Effector memory CD8-positive, alpha-beta T cell (primary cell): ENCODE measurements at regions not wholly inside any gene's neighbourhood (a gene's known extent, or its start where the extent isn't known, plus 50 kb on each side); places are given as distances from the start of the nearest gene placed in this dataset.

Experiments used
- ATAC-seq: fragments of 150-1000 bp; cut with Tn5 transposase; replicated peaks from 2 replicates; pipeline ENCODE4 v1.10.0; 2021; ENCODE audit warnings: mild to moderate bottlenecking, moderate library complexity
- DNase-seq, 3 experiments: peaks; one replicate each; pipeline ENCODE4 v3.0.0; 2021
- H3K27ac Mint-ChIP-seq, 2 donors: one replicate each; pipeline ENCODE4 v1.8.0; 2022; ENCODE audit warnings: mild to moderate bottlenecking in 2 of 2, mixed read lengths in 2 of 2, moderate library complexity in 2 of 2
- H3K27me3 Mint-ChIP-seq, 2 donors: one replicate each; pipeline ENCODE4 v1.8.0; 2022; ENCODE audit warnings: mixed read lengths in 2 of 2
- H3K36me3 Mint-ChIP-seq: one replicate; pipeline ENCODE4 v1.8.0; 2022; ENCODE audit warnings: mild to moderate bottlenecking, moderate library complexity, mixed read lengths; ENCODE audit not compliant: insufficient read depth
- H3K4me1 Mint-ChIP-seq, 2 donors: one replicate each; pipeline ENCODE4 v1.8.0; 2022; ENCODE audit warnings: low read depth in 2 of 2, mixed read lengths in 2 of 2
- H3K4me3 Mint-ChIP-seq, 2 donors: one replicate each; pipeline ENCODE4 v1.8.0; 2022; ENCODE audit warnings: mild to moderate bottlenecking in 2 of 2, mixed read lengths in 2 of 2, moderate library complexity in 2 of 2
- H3K9me3 Mint-ChIP-seq, 2 donors: one replicate each; pipeline ENCODE4 v1.8.0; 2022; ENCODE audit warnings: mixed read lengths in 2 of 2

DNA sequence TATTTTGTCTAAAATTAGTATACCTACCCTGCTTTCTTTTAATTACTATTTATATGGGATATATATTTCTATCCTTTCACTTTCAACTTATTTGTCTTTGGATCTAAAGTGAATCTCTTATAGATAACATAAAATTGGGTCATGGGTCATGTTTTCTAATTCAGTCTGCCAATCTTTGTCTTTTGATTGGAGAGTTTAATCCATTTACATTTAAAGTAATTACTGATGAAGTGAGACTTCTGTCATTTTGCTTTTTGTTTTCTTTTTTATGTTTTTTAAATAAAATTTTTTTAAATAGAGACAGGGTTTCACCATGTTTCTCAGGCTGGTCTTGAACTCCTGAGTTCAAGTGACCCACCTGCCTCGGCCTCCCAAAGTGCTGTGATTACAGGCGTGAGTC is 50.5 kb upstream of the PRDM1 start:
- H3K4me1 Mint-ChIP-seq, result peaks cover 0 to 3% of the 10 kb centered on the region in 2 donors
- H3K4me3 Mint-ChIP-seq, result no peak overlapping the region
- H3K9me3 Mint-ChIP-seq, result peaks cover 0 to 4% of the 10 kb centered on the region in 2 donors
- ATAC-seq (no peak), DNase-seq (no peak)
- H3K27ac Mint-ChIP-seq, result no peak overlapping the region
- no peaks in the 10 kb centered on the region for H3K27me3 Mint-ChIP-seq
- no peaks in the 10 kb centered on the region for H3K36me3 Mint-ChIP-seq

DNA sequence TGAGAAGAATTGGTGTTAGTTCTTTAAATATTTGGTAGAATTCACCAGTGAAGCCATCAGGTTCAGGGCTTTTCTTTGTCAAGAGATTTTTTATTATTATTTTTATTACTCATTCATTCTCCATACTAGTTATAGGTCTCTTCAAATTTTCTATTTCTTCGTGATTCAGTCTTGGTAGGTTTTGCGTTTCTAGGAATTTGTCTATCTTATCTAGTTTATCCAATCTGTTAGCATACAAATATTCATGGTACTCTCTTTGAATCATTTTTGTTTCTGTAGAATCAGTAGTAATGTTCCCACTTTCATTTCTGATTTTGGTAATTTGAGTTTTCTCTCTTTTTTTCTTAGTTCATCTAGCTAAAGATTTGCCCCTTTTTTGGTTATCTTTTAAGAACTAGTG is 52.3 kb upstream of the PRDM1 start:
- Mint-ChIP-seq H3K4me1 (peaks cover 0 to 3% of the 10 kb centered on the region in 2 donors), H3K27ac (no peak overlapping the region), H3K27me3 (no peaks in the 10 kb centered on the region), H3K36me3 (no peaks in the 10 kb centered on the region), H3K9me3 (peaks cover 0 to 4% of the 10 kb centered on the region in 2 donors), H3K4me3 (no peak overlapping the region)
- ATAC-seq, result no peak
- no peak for DNase-seq

DNA sequence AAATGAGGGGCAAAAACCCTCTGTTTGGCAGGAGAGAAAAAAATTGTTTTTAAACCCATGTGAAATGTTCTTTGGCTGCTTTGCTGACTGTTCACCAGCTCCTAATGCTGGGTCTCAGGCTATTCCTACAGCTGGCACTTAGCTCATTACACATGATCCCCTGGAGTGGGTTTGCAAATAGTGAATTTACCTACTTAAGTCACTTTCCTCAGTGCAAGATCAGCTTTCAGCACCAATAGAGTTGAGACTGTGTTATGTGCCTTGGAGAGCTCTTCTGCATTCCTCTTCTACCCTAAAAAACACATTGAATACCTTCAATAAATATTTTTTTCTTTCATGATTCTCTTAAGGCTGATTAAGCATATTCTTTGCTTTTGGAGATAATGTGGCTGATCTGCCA is 58.4 kb upstream of the PRDM1 start:
- H3K36me3 Mint-ChIP-seq, result no peaks in the 10 kb centered on the region
- DNase-seq (no peak), ATAC-seq (no peak)
- H3K4me3 Mint-ChIP-seq, result no peak overlapping the region
- no peaks in the 10 kb centered on the region for H3K9me3 Mint-ChIP-seq
- peaks cover 4 to 9% of the 10 kb centered on the region in 2 donors for H3K4me1 Mint-ChIP-seq
- H3K27ac Mint-ChIP-seq, result no peak overlapping the region
- H3K27me3 Mint-ChIP-seq, result peaks cover 0 to 9% of the 10 kb centered on the region in 2 donors

DNA sequence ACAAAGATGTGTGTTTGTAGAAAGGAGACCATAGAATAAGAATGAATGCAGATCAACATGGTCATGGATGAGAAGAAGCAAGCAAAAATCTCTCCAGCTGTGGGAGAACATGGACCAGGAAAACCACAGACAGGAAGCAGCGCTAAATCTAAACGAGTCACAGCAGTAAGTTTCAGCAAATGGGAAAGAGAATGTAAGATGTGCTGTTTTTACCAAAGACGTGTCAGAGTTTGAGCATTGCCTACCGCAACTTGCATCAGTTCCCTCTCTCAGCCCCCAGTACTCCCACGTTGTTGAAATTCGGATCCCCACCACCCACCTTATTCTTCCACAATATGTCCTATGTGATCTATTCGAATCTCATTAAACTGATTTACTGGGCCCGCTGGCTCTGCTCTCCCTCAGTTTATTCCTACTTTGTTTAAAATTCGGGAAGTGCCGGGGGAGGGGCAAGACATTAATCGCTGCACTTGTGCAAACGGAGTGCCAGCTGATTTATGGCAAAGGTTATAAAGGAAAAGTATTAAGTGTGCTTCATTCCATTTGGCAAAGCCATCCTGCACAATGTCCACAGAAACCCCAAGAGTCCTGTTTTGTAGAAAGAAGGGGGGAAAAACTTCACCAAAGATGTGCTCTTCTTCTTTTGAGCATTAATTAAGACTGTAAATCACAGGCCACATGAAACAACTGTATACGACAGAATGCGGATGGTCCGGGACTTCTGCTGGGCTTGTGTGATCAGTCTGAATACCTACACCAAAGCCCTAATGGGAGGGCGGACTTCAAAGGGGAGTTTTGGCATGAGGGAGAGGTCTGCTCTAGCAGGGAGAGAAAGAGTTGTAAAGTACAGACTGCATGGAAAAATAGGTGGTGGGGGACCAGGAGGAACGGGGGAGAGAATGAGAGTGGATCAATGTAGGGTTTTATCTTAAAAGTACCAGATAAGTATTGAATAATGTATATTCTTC is 59.1 kb upstream of the PRDM1 start:
- Mint-ChIP-seq H3K36me3 (no peaks in the 10 kb centered on the region), H3K9me3 (no peaks in the 10 kb centered on the region), H3K27ac (no peak overlapping the region), H3K4me1 (peaks cover 4 to 9% of the 10 kb centered on the region in 2 donors), H3K4me3 (no peak overlapping the region), H3K27me3 (peaks cover 0 to 9% of the 10 kb centered on the region in 2 donors)
- no peak for DNase-seq
- no peak for ATAC-seq

- no peak for ATAC-seq
- H3K27ac Mint-ChIP-seq, result no peak overlapping the region
- no peak overlapping the region for H3K4me3 Mint-ChIP-seq
- H3K36me3 Mint-ChIP-seq, result no peaks in the 10 kb centered on the region
- no peak for DNase-seq
- peaks cover 0 to 9% of the 10 kb centered on the region in 2 donors for H3K27me3 Mint-ChIP-seq
- peaks cover 4 to 9% of the 10 kb centered on the region in 2 donors for H3K4me1 Mint-ChIP-seq
- H3K9me3 Mint-ChIP-seq, result no peaks in the 10 kb centered on the region
Measured at GRCh38 chr6:106025655-106026054, 60.5 kb upstream of the PRDM1 start.

DNA sequence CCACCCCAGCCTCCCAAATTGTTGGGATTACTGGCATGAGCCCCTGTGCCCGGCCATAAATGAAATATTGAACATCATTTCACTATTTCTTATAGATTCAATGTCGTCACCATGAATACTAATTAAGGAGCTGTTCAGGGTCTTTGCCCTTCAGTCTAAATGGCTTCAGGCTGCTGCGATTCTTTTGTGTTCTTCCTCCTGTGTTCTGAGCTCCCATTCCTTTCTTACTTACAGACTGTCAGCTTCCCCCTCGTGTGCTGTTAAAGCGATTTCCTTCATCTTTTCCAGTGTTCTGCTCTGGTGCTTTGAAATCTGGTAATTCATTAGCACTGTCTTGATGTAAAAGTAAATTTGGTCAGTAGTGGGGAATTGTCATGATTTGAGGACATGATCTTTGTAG is 63.3 kb upstream of the PRDM1 start:
- Mint-ChIP-seq H3K27ac (no peak overlapping the region), H3K9me3 (no peaks in the 10 kb centered on the region), H3K36me3 (no peaks in the 10 kb centered on the region), H3K4me3 (no peak overlapping the region), H3K4me1 (peaks cover 4 to 9% of the 10 kb centered on the region in 2 donors), H3K27me3 (peaks cover 0 to 9% of the 10 kb centered on the region in 2 donors)
- ATAC-seq (no peak), DNase-seq (no peak)

- Mint-ChIP-seq H3K27me3 (peaks cover 0 to 7% of the 10 kb centered on the region in 2 donors), H3K9me3 (no peaks in the 10 kb centered on the region), H3K27ac (no peak overlapping the region), H3K4me3 (no peak overlapping the region), H3K36me3 (no peaks in the 10 kb centered on the region), H3K4me1 (no peaks in the 10 kb centered on the region)
- no peak for DNase-seq
- no peak for ATAC-seq
Measured at GRCh38 chr6:106017454-106017853, 68.7 kb upstream of the PRDM1 start.

DNA sequence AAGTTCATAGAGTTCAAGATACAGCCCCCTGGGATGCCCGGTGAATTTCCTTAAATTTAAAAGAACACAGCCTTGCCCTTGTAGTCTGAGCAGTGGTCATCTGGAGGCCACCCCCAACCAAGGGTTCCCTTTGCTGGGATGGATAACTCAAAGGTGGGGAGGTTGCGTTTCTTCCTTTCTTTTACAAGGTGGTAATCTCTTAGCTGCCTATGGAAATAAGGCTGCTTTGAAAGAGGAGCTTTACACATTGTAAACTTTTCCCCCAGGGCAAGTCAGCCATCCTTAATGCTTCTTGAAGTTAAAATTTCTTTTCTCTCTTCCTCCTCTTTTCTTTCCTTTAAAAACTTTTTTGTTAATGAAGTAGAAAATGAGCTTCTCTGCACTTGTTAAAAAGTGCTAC is 71.2 kb upstream of the PRDM1 start:
- Mint-ChIP-seq H3K27ac (no peak overlapping the region), H3K36me3 (no peaks in the 10 kb centered on the region), H3K27me3 (peaks cover 0 to 7% of the 10 kb centered on the region in 2 donors), H3K4me1 (peaks cover 0 to 2% of the 10 kb centered on the region in 2 donors), H3K9me3 (no peaks in the 10 kb centered on the region), H3K4me3 (no peak overlapping the region)
- no peak for ATAC-seq
- DNase-seq, result no peak

- no peak for ATAC-seq
- Mint-ChIP-seq H3K27me3 (no peaks in the 10 kb centered on the region), H3K4me3 (no peak overlapping the region), H3K4me1 (peaks cover 0 to 2% of the 10 kb centered on the region in 2 donors), H3K27ac (no peak overlapping the region), H3K9me3 (no peaks in the 10 kb centered on the region), H3K36me3 (no peaks in the 10 kb centered on the region)
- DNase-seq, result no peak
Measured at GRCh38 chr6:106011476-106011875, 74.7 kb upstream of the PRDM1 start.

- DNase-seq (no peak), ATAC-seq (no peak)
- Mint-ChIP-seq H3K9me3 (no peaks in the 10 kb centered on the region), H3K36me3 (no peaks in the 10 kb centered on the region), H3K27ac (no peak overlapping the region), H3K4me3 (no peak overlapping the region), H3K4me1 (no peaks in the 10 kb centered on the region), H3K27me3 (no peaks in the 10 kb centered on the region)
Measured at GRCh38 chr6:106005954-106006353, 80.2 kb upstream of the PRDM1 start.

DNA sequence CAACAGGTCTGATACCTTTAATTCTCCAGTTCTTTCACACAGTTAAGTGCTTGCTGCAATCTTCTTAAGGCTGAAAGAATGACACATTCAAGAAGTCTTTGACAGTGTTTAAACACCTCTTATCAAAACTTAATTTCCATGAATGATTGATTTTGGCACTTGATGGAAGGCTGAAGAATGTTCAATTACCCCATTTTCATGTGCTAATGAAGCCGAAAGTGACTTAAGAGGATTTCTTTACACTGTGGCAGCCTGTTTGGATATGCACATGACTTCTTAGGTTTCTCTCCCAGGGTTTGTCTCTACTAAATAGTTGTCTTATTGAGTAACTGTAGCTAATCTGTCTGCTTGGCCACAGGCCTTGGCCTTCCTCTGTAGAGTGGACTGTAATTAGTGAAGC is 81.1 kb upstream of the PRDM1 start:
- Mint-ChIP-seq H3K4me1 (no peaks in the 10 kb centered on the region), H3K36me3 (no peaks in the 10 kb centered on the region), H3K27ac (no peak overlapping the region), H3K9me3 (no peaks in the 10 kb centered on the region), H3K27me3 (no peaks in the 10 kb centered on the region), H3K4me3 (no peak overlapping the region)
- ATAC-seq (no peak), DNase-seq (no peak)

- no peak overlapping the region for H3K4me3 Mint-ChIP-seq
- H3K27ac Mint-ChIP-seq, result no peak overlapping the region
- no peaks in the 10 kb centered on the region for H3K27me3 Mint-ChIP-seq
- no peaks in the 10 kb centered on the region for H3K9me3 Mint-ChIP-seq
- H3K36me3 Mint-ChIP-seq, result no peaks in the 10 kb centered on the region
- DNase-seq (no peak), ATAC-seq (no peak)
- no peaks in the 10 kb centered on the region for H3K4me1 Mint-ChIP-seq
Measured at GRCh38 chr6:106003268-106003987, 82.7 kb upstream of the PRDM1 start.

- ATAC-seq, result no peak
- no peaks in the 10 kb centered on the region for H3K9me3 Mint-ChIP-seq
- no peaks in the 10 kb centered on the region for H3K36me3 Mint-ChIP-seq
- H3K27ac Mint-ChIP-seq, result no peak overlapping the region
- H3K4me1 Mint-ChIP-seq, result no peaks in the 10 kb centered on the region
- no peaks in the 10 kb centered on the region for H3K27me3 Mint-ChIP-seq
- no peak for DNase-seq
- H3K4me3 Mint-ChIP-seq, result no peak overlapping the region
Measured at GRCh38 chr6:106002005-106002404, 84.1 kb upstream of the PRDM1 start.

DNA sequence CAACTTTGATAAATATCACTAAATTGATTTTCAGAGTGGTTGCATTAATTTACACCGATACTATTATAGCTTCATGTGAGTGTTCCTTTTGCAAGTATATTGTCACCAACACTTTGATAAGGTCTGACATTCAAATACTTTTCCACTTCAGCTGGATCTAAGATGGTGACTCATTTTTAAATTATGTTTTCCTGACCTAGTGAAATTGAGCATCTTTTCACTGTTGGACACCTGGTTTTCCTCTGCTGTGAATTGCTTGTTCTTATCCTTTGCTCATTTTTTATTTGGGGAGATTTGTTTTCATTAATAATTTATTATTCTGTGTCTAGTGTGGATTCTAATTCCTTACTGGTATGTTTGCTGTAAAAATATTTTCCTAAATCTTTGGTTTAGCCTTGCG is 85.2 kb upstream of the PRDM1 start:
- Mint-ChIP-seq H3K36me3 (no peaks in the 10 kb centered on the region), H3K27ac (no peak overlapping the region), H3K27me3 (no peaks in the 10 kb centered on the region), H3K9me3 (no peaks in the 10 kb centered on the region), H3K4me3 (no peak overlapping the region), H3K4me1 (no peaks in the 10 kb centered on the region)
- no peak for DNase-seq
- ATAC-seq, result no peak
